Natural killer cell (primary cell): ENCODE measurements at regions not wholly inside any gene's neighbourhood (a gene's known extent, or its start where the extent isn't known, plus 50 kb on each side); places are given as distances from the start of the nearest gene placed in this dataset.

Source experiments
- ATAC-seq, 3 donors: fragments of 150-1000 bp in 2 of 3; fragments of 200-7000 bp in 1 of 3; cut with Tn5 transposase; 1 replicate in 1 of 3; 2 replicates in 2 of 3; pipeline ENCODE4 v1.10.0; 2021; ENCODE audit warnings: mild to moderate bottlenecking in 2 of 3, moderate library complexity in 2 of 3
- DNase-seq, 2 donors: peaks; one replicate each; pipeline versions ENCODE4 v3.0.0 to v3.0.0-alpha.2; 2013 to 2021; ENCODE audit warnings: mixed read lengths in 1 of 2
- H3K27ac ChIP-seq: one replicate; pipeline ENCODE4 v1.5.1; 2013; ENCODE audit warnings: mild to moderate bottlenecking, low read length
- H3K27me3 ChIP-seq: one replicate; pipeline ENCODE4 v1.6.1; 2013; ENCODE audit warnings: low read length; ENCODE audit not compliant: control insufficient read depth, insufficient read depth
- H3K36me3 ChIP-seq: one replicate; pipeline ENCODE4 v1.6.1; 2013; ENCODE audit warnings: low read length; ENCODE audit not compliant: control insufficient read depth, insufficient read depth
- H3K4me1 ChIP-seq: one replicate; pipeline ENCODE4 v1.6.1; 2013; ENCODE audit warnings: low read length; ENCODE audit not compliant: control insufficient read depth, insufficient read depth
- H3K4me3 ChIP-seq: one replicate; pipeline ENCODE4 v1.5.1; 2013; ENCODE audit warnings: low read length
- H3K9me3 ChIP-seq: one replicate; pipeline ENCODE4 v1.6.1; 2013; ENCODE audit warnings: low read length; ENCODE audit not compliant: control insufficient read depth, insufficient read depth
- H3K27ac Mint-ChIP-seq, 2 donors: one replicate each; pipeline ENCODE4 v1.8.0; 2022; ENCODE audit warnings: mild to moderate bottlenecking in 2 of 2, mixed read lengths in 2 of 2, moderate library complexity in 1 of 2
- H3K27me3 Mint-ChIP-seq, 2 donors: one replicate each; pipeline ENCODE4 v1.8.0; 2022; ENCODE audit warnings: low read depth in 2 of 2, mixed read lengths in 2 of 2
- H3K36me3 Mint-ChIP-seq: one replicate; pipeline ENCODE4 v1.8.0; 2022; ENCODE audit warnings: mixed read lengths
- H3K4me1 Mint-ChIP-seq, 2 donors: one replicate each; pipeline ENCODE4 v1.8.0; 2022; ENCODE audit warnings: mixed read lengths in 2 of 2
- H3K4me3 Mint-ChIP-seq: one replicate; pipeline ENCODE4 v1.8.0; 2022; ENCODE audit warnings: mild to moderate bottlenecking, moderate library complexity, mixed read lengths
- H3K9me3 Mint-ChIP-seq, 2 donors: one replicate each; pipeline ENCODE4 v1.8.0; 2022; ENCODE audit warnings: mixed read lengths in 2 of 2
- CTCF ChIP-seq: fragments of 200-600 bp; IDR thresholded peaks from one replicate; pipeline ENCODE4 v1.8.0; 2022; ENCODE audit warnings: antibody characterized with exemption
- WGBS: methylation state at CpG from one replicate; pipeline ENCODE4 v1.1.7; 2013; ENCODE audit warnings: missing lambda C conversion rate; ENCODE audit not compliant: insufficient coverage; 5-methylcytosine and 5-hydroxymethylcytosine counted together
- intact Hi-C: fragments of 100-400 bp; cut with micrococcal nuclease; formaldehyde crosslinking; loops from one replicate; pipeline ENCODE4 v1.14.2; 2022

GRCh38 chr4:96708766-96709165, 868.9 kb downstream of the PDHA2 start:
- no peak for ATAC-seq
- no CpG with 5 or more reads among the region's 1 CpG for WGBS
- H3K4me3 Mint-ChIP-seq: no peak overlapping the region

GRCh38 chr4:96713271-96713850, 873.5 kb downstream of the PDHA2 start:
- TF ChIP-seq CTCF: no peak

More at GRCh38 chr4:96708766-96709165, 868.9 kb downstream of the PDHA2 start:
- Histone ChIP-seq H3K36me3 (no peaks in the 10 kb centered on the region), H3K9me3 (no peaks in the 10 kb centered on the region), H3K4me1 (no peaks in the 10 kb centered on the region), H3K27ac (no peak overlapping the region), H3K27me3 (no peaks in the 10 kb centered on the region), H3K4me3 (no peak overlapping the region)
- Mint-ChIP-seq H3K9me3 (peaks cover 2 to 9% of the 10 kb centered on the region in 2 donors), H3K27me3 (no peaks in the 10 kb centered on the region), H3K4me1 (no peaks in the 10 kb centered on the region), H3K27ac (no peak overlapping the region), H3K36me3 (no peaks in the 10 kb centered on the region)
- intact Hi-C loops: no loop called here
- no peak for DNase-seq
- no peak for TF ChIP-seq CTCF

GRCh38 chr4:96729641-96730040, 889.7 kb downstream of the PDHA2 start:
- Mint-ChIP-seq H3K4me1 (no peaks in the 10 kb centered on the region), H3K27ac (no peak overlapping the region)
- H3K36me3 ChIP-seq: no peaks in the 10 kb centered on the region

More at GRCh38 chr4:96713271-96713850, 873.5 kb downstream of the PDHA2 start:
- 100% methylated on average over 1 of the region's 7 CpGs for WGBS
- H3K27ac Mint-ChIP-seq: no peak overlapping the region
- Histone ChIP-seq H3K27ac (no peak overlapping the region), H3K4me3 (no peak overlapping the region), H3K27me3 (no peaks in the 10 kb centered on the region), H3K4me1 (no peaks in the 10 kb centered on the region), H3K36me3 (no peaks in the 10 kb centered on the region), H3K9me3 (no peaks in the 10 kb centered on the region)
- peaks cover 2 to 10% of the 10 kb centered on the region in 2 donors for H3K9me3 Mint-ChIP-seq
- no peaks in the 10 kb centered on the region for H3K36me3 Mint-ChIP-seq
- H3K4me1 Mint-ChIP-seq: no peaks in the 10 kb centered on the region
- no peak for DNase-seq
- no peak overlapping the region for H3K4me3 Mint-ChIP-seq
- no peak for ATAC-seq
- intact Hi-C loops: no loop called here
- H3K27me3 Mint-ChIP-seq: no peaks in the 10 kb centered on the region

More at GRCh38 chr4:96729641-96730040, 889.7 kb downstream of the PDHA2 start:
- DNase-seq (no peak), ATAC-seq (no peak)
- H3K4me3 ChIP-seq: no peak overlapping the region
- no peak overlapping the region for H3K4me3 Mint-ChIP-seq
- no peaks in the 10 kb centered on the region for H3K4me1 ChIP-seq
- no peak overlapping the region for H3K27ac ChIP-seq
- peaks cover 7% of the 10 kb centered on the region for H3K9me3 ChIP-seq
- H3K27me3 Mint-ChIP-seq: no peaks in the 10 kb centered on the region
- H3K36me3 Mint-ChIP-seq: peaks cover 8% of the 10 kb centered on the region
- intact Hi-C loops: no loop called here
- no peaks in the 10 kb centered on the region for H3K27me3 ChIP-seq
- peaks cover 9 to 16% of the 10 kb centered on the region in 2 donors for H3K9me3 Mint-ChIP-seq
- no peak for TF ChIP-seq CTCF
